B cell (primary cell): ENCODE measurements at regions not wholly inside any gene's neighbourhood (a gene's known extent, or its start where the extent isn't known, plus 50 kb on each side); places are given as distances from the start of the nearest gene placed in this dataset.

Experiments used
- ATAC-seq: fragments of 200-7000 bp; cut with Tn5 transposase; one replicate; pipeline ENCODE4 v1.10.0; 2021; ENCODE audit warnings: low read depth, mild to moderate bottlenecking, moderate number of reproducible peaks, moderate library complexity
- CTCF ChIA-PET: fragments of 350-600 bp; sonication (Branson Sonifier 250); formaldehyde crosslinking; loops from one replicate; lab custom pipeline; 2021; ENCODE audit warnings: antibody characterized with exemption, inconsistent platforms; lab: Charles Lee
- POLR2A ChIA-PET: fragments of 350-600 bp; sonication (Branson Sonifier 250); formaldehyde crosslinking; loops from one replicate; lab custom pipeline; 2021; ENCODE audit warnings: antibody characterized with exemption; lab: Charles Lee
- DNase-seq: peaks from one replicate; pipeline ENCODE4 v3.0.0; 2013
- H2AFZ ChIP-seq: 2 replicates; pipeline ENCODE4 v1.6.1; 2012; ENCODE audit warnings: mild to moderate bottlenecking, low read depth, low read length; ENCODE audit not compliant: insufficient read depth, poor library complexity, severe bottlenecking
- H3K27ac ChIP-seq, 2 donors: 1 replicate in 1 of 2; 2 replicates in 1 of 2; pipeline ENCODE4 v1.5.1; 2012 to 2013; ENCODE audit warnings: low read length in 2 of 2, mild to moderate bottlenecking in 2 of 2, moderate library complexity in 1 of 2
- H3K27me3 ChIP-seq, 4 experiments: fragments of 200-600 bp in 1 of 4; sonication (generic) in 1 of 4; replicated peaks in 1 of 4; 1 replicate in 2 of 4; 2 replicates in 2 of 4; pipeline versions ENCODE4 v1.6.1 to v1.7.0; 2013 to 2016; ENCODE audit warnings: low read length in 3 of 4, mild to moderate bottlenecking in 2 of 4, mixed read lengths in 1 of 4, moderate library complexity in 1 of 4; ENCODE audit not compliant: insufficient read depth in 4 of 4, control insufficient read depth in 3 of 4; ENCODE audit errors: control extremely low read depth in 1 of 4
- H3K36me3 ChIP-seq, 2 experiments: replicated peaks in 1 of 2; 1 replicate in 1 of 2; 2 replicates in 1 of 2; pipeline versions ENCODE4 v1.6.1 to v1.7.1; 2013; ENCODE audit warnings: low read length in 1 of 2; ENCODE audit not compliant: insufficient read depth in 2 of 2, control insufficient read depth in 1 of 2; ENCODE audit errors: control extremely low read depth in 1 of 2, extremely low read depth in 1 of 2
- H3K4me1 ChIP-seq, 2 donors: fragments of 200-600 bp in 1 of 2; sonication (generic) in 1 of 2; 1 replicate in 1 of 2; 2 replicates in 1 of 2; pipeline versions ENCODE4 v1.5.1 to v1.6.1; 2013 to 2017; ENCODE audit warnings: low read length in 2 of 2; ENCODE audit not compliant: control insufficient read depth in 2 of 2, insufficient read depth in 2 of 2
- H3K4me2 ChIP-seq: replicated peaks from 2 replicates; pipeline ENCODE3; 2012; ENCODE audit warnings: mild to moderate bottlenecking, low read depth, low read length; ENCODE audit not compliant: poor library complexity, severe bottlenecking
- H3K4me3 ChIP-seq, 5 experiments: fragments of 200-600 bp in 1 of 5; sonication (generic) in 1 of 5; 1 replicate in 3 of 5; 2 replicates in 2 of 5; pipeline versions ENCODE4 v1.5.1 to v1.7.0; 2011 to 2016; ENCODE audit warnings: low read length in 4 of 5, mild to moderate bottlenecking in 4 of 5, low read depth in 2 of 5, control low read depth in 1 of 5, moderate library complexity in 1 of 5; ENCODE audit not compliant: insufficient read depth in 1 of 5; ENCODE audit errors: control extremely low read depth in 1 of 5, extremely low read depth in 1 of 5
- H3K79me2 ChIP-seq: fragments of 200-600 bp; sonication (generic); one replicate; pipeline ENCODE4 v1.6.0; 2016; ENCODE audit warnings: low read length; ENCODE audit not compliant: control insufficient read depth, insufficient read depth
- H3K9ac ChIP-seq: fragments of 200-600 bp; sonication (generic); 2 replicates; pipeline ENCODE4 v1.6.1; 2017; ENCODE audit warnings: mild to moderate bottlenecking, low read length, moderate library complexity
- H3K9me3 ChIP-seq, 3 donors: one replicate each; pipeline versions ENCODE4 v1.6.1 to v1.7.1; 2013; ENCODE audit warnings: low read length in 2 of 3; ENCODE audit not compliant: control insufficient read depth in 2 of 3, insufficient read depth in 1 of 3; ENCODE audit errors: control extremely low read depth in 1 of 3
- H4K20me1 ChIP-seq: 2 replicates; pipeline ENCODE4 v1.6.0; 2012; ENCODE audit warnings: mild to moderate bottlenecking, low read length; ENCODE audit not compliant: insufficient read depth, control insufficient read depth, poor library complexity, severe bottlenecking
- H3K27ac Mint-ChIP-seq: one replicate; pipeline ENCODE4 v1.8.0; 2021; ENCODE audit warnings: mixed read lengths
- H3K27me3 Mint-ChIP-seq: one replicate; pipeline ENCODE4 v1.8.0; 2021; ENCODE audit warnings: mixed read lengths
- H3K4me1 Mint-ChIP-seq: one replicate; pipeline ENCODE4 v1.8.0; 2021; ENCODE audit warnings: mixed read lengths
- H3K4me3 Mint-ChIP-seq: one replicate; pipeline ENCODE4 v1.8.0; 2021; ENCODE audit warnings: mixed read lengths
- H3K9me3 Mint-ChIP-seq: one replicate; pipeline ENCODE4 v1.8.0; 2022; ENCODE audit warnings: mixed read lengths; ENCODE audit not compliant: insufficient read depth
- CTCF ChIP-seq: fragments of 200-600 bp; IDR thresholded peaks from one replicate; pipeline ENCODE4 v1.8.0; 2022; ENCODE audit warnings: antibody characterized with exemption, mild to moderate bottlenecking
- EZH2 ChIP-seq: IDR thresholded peaks from 2 replicates; pipeline ENCODE4 v1.6.1; 2012; ENCODE audit warnings: borderline replicate concordance, low read depth, mild to moderate bottlenecking, moderate library complexity, low read length; ENCODE audit not compliant: insufficient read depth, poor library complexity, severe bottlenecking
- WGBS: methylation state at CpG from one replicate; pipeline ENCODE4 v1.1.5; 2013; ENCODE audit warnings: missing lambda C conversion rate; ENCODE audit not compliant: insufficient coverage; 5-methylcytosine and 5-hydroxymethylcytosine counted together
- intact Hi-C: fragments of 100-400 bp; cut with micrococcal nuclease; formaldehyde crosslinking; loops from one replicate; pipeline ENCODE4 v1.10.0; 2022

GRCh38 chr17:72346306-72346705 lies 225.5 kb downstream of the SOX9 start:
- Histone ChIP-seq H4K20me1 (no peaks in the 10 kb centered on the region), H3K27me3 (no peaks in the 10 kb centered on the region), H3K4me2 (no peak overlapping the region), H3K79me2 (no peaks in the 10 kb centered on the region), H3K27ac (no peak overlapping the region), H2AFZ (no peak overlapping the region), H3K9me3 (peaks cover 0 to 16% (median 0%) of the 10 kb centered on the region in 3 donors), H3K9ac (no peak overlapping the region), H3K36me3 (no peaks in the 10 kb centered on the region), H3K4me1 (no peaks in the 10 kb centered on the region), H3K4me3 (no peak overlapping the region)
- H3K27me3 Mint-ChIP-seq, result peaks cover 3% of the 10 kb centered on the region
- TF ChIP-seq EZH2 (no peak), CTCF (no peak)
- intact Hi-C loops, result no loop called here
- no peak overlapping the region for H3K4me3 Mint-ChIP-seq
- no peaks in the 10 kb centered on the region for H3K4me1 Mint-ChIP-seq
- ChIA-PET CTCF (no interaction called here), POLR2A (no interaction called here)
- no peaks in the 10 kb centered on the region for H3K9me3 Mint-ChIP-seq
- ATAC-seq (no peak), DNase-seq (no peak)
- 88% methylated on average over 2 of the region's 5 CpGs for WGBS
- no peak overlapping the region for H3K27ac Mint-ChIP-seq

DNA sequence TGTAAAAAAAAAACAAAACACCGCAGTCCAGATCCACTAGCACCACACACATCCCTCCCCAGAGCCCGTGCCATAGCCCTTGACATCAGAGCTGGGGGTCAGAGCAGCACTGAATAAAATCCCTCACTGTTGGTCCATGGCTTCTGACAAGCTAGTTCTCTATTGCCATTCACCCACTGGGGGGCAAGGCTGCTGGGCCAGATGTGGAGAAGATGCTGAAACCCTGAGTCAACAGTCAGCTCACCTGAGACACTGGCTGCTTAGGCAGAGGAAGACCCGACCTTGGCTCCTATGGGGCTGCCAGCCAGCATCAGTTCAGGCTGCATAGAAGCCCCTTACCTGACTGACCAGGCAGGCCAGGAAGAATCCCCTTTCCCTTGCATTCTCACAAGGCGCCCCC lies 228.2 kb downstream of the SOX9 start:
- H3K9me3 ChIP-seq, result peaks cover 0 to 23% (median 0%) of the 10 kb centered on the region in 3 donors
- no peak for TF ChIP-seq CTCF
- no peak for TF ChIP-seq EZH2
- no peak overlapping the region for H3K4me2 ChIP-seq
- no peak overlapping the region for H2AFZ ChIP-seq
- H3K9ac ChIP-seq, result no peak overlapping the region
- H3K79me2 ChIP-seq, result no peaks in the 10 kb centered on the region
- H3K36me3 ChIP-seq, result no peaks in the 10 kb centered on the region
- no peaks in the 10 kb centered on the region for H3K4me1 ChIP-seq
- no peak for ATAC-seq
- ChIA-PET POLR2A (no interaction called here), CTCF (no interaction called here)
- no peak overlapping the region for H3K27ac ChIP-seq
- 72% methylated on average over 3 of the region's 4 CpGs for WGBS
- no peaks in the 10 kb centered on the region for H3K27me3 ChIP-seq
- DNase-seq, result no peak
- H3K27me3 Mint-ChIP-seq, result peaks cover 3% of the 10 kb centered on the region
- H3K4me3 ChIP-seq, result no peak overlapping the region
- H3K4me1 Mint-ChIP-seq, result no peaks in the 10 kb centered on the region
- no peaks in the 10 kb centered on the region for H3K9me3 Mint-ChIP-seq
- H3K27ac Mint-ChIP-seq, result no peak overlapping the region
- intact Hi-C loops, result no loop called here
- no peak overlapping the region for H3K4me3 Mint-ChIP-seq
- H4K20me1 ChIP-seq, result no peaks in the 10 kb centered on the region
